ENCODE measurements at regions not wholly inside any gene's neighbourhood (a gene's known extent, or its start where the extent isn't known, plus 50 kb on each side); places are given as distances from the start of the nearest gene placed in this dataset.
"Not testable (repeated sequence)": the region's sequence is repeated elsewhere in the genome, so short reads cannot be mapped to it uniquely, and the experiment has no call there.

GRCh38 chr16:86231996-86232350 is 278.4 kb upstream of the FOXF1 start:
- Mint-ChIP-seq H3K27ac (no peak overlapping the region), H3K9me3 (peaks cover 13% of the 10 kb centered on the region), H3K4me1 (no peaks in the 10 kb centered on the region), H3K36me3 (ENCODE audit: low read depth) (no peaks in the 10 kb centered on the region), H3K27me3 (ENCODE audit: insufficient read depth) (peaks cover 16% of the 10 kb centered on the region), H3K4me3 (no peak overlapping the region)
- DNase-seq = no peak
- Histone ChIP-seq H3K27ac (ENCODE audit: low read depth, low read length) (no peak overlapping the region), H3K4me1 (ENCODE audit: control insufficient read depth, insufficient read depth, low read length) (no peaks in the 10 kb centered on the region), H3K9me3 (ENCODE audit: control insufficient read depth, low read length) (no peaks in the 10 kb centered on the region), H3K9ac (ENCODE audit: extremely low read depth, low read length, poor library complexity, severe bottlenecking) (no peak overlapping the region), H3K36me3 (ENCODE audit: control insufficient read depth, insufficient read depth, low read length) (no peaks in the 10 kb centered on the region), H3K27me3 (ENCODE audit: control insufficient read depth, insufficient read depth, low read length, poor library complexity, severe bottlenecking) (peaks cover 11% of the 10 kb centered on the region), H3K4me3 (ENCODE audit: low read length) (no peak overlapping the region)
- WGBS, 2 experiments (ENCODE audit: insufficient coverage in 1 of 2, insufficient read length in 1 of 2) = 95 to 98% methylated on average over 7 to 9 of the region's 9 CpGs
- TF ChIP-seq CTCF (conservative IDR thresholded peaks at IDR 0.05) = no peak

GRCh38 chr16:86232496-86232895 is 277.8 kb upstream of the FOXF1 start:
- Histone ChIP-seq H3K27me3 (ENCODE audit: control insufficient read depth, insufficient read depth, low read length, poor library complexity, severe bottlenecking) (peaks cover 9% of the 10 kb centered on the region), H3K9me3 (ENCODE audit: control insufficient read depth, low read length) (no peaks in the 10 kb centered on the region), H3K4me3 (ENCODE audit: low read length) (no peak overlapping the region), H3K36me3 (ENCODE audit: control insufficient read depth, insufficient read depth, low read length) (no peaks in the 10 kb centered on the region), H3K27ac (ENCODE audit: low read depth, low read length) (no peak overlapping the region), H3K4me1 (ENCODE audit: control insufficient read depth, insufficient read depth, low read length) (no peaks in the 10 kb centered on the region), H3K9ac (ENCODE audit: extremely low read depth, low read length, poor library complexity, severe bottlenecking) (no peak overlapping the region)
- peaks cover 11% of the 10 kb centered on the region for H3K27me3 Mint-ChIP-seq (ENCODE audit: insufficient read depth)
- H3K9me3 Mint-ChIP-seq = peaks cover 13% of the 10 kb centered on the region
- WGBS, 2 experiments (ENCODE audit: insufficient coverage in 1 of 2, insufficient read length in 1 of 2) = 89 to 100% methylated on average over 5 to 9 of the region's 9 CpGs
- no peak for TF ChIP-seq CTCF (conservative IDR thresholded peaks at IDR 0.05)
- H3K4me3 Mint-ChIP-seq = no peak overlapping the region
- H3K27ac Mint-ChIP-seq = no peak overlapping the region
- no peaks in the 10 kb centered on the region for H3K4me1 Mint-ChIP-seq
- no peaks in the 10 kb centered on the region for H3K36me3 Mint-ChIP-seq (ENCODE audit: low read depth)
- DNase-seq = no peak

- not testable (repeated sequence) for H3K4me3 Mint-ChIP-seq; H3K27ac Mint-ChIP-seq; H3K36me3 Mint-ChIP-seq (ENCODE audit: low read depth); H3K4me1 ChIP-seq (ENCODE audit: control insufficient read depth, insufficient read depth, low read length); H3K9me3 ChIP-seq (ENCODE audit: control insufficient read depth, low read length); H3K27ac ChIP-seq (ENCODE audit: low read depth, low read length); H3K9ac ChIP-seq (ENCODE audit: extremely low read depth, low read length, poor library complexity, severe bottlenecking); H3K27me3 ChIP-seq (ENCODE audit: control insufficient read depth, insufficient read depth, low read length, poor library complexity, severe bottlenecking); H3K27me3 Mint-ChIP-seq (ENCODE audit: insufficient read depth); H3K36me3 ChIP-seq (ENCODE audit: control insufficient read depth, insufficient read depth, low read length); DNase-seq; H3K4me1 Mint-ChIP-seq; H3K4me3 ChIP-seq (ENCODE audit: low read length)
- 67% methylated on average over 10 of the region's 15 CpGs; no CpG with 5 or more reads in 1 of the 2 experiments for WGBS, 2 experiments (ENCODE audit: insufficient coverage in 1 of 2, insufficient read length in 1 of 2)
- H3K9me3 Mint-ChIP-seq = peaks cover 13% of the 10 kb centered on the region
These were observed 276.8 kb upstream of the FOXF1 start for GRCh38 chr16:86233506-86233905.

GRCh38 chr16:86239381-86239780 is 270.9 kb upstream of the FOXF1 start:
- no peaks in the 10 kb centered on the region for H3K36me3 ChIP-seq (ENCODE audit: control insufficient read depth, insufficient read depth, low read length)
- H3K27ac Mint-ChIP-seq = no peak overlapping the region
- no peak for TF ChIP-seq CTCF (conservative IDR thresholded peaks at IDR 0.05)
- H3K9ac ChIP-seq (ENCODE audit: extremely low read depth, low read length, poor library complexity, severe bottlenecking) = no peak overlapping the region
- no peaks in the 10 kb centered on the region for H3K4me1 Mint-ChIP-seq
- no peaks in the 10 kb centered on the region for H3K4me1 ChIP-seq (ENCODE audit: control insufficient read depth, insufficient read depth, low read length)
- H3K36me3 Mint-ChIP-seq (ENCODE audit: low read depth) = no peaks in the 10 kb centered on the region
- no peaks in the 10 kb centered on the region for H3K9me3 Mint-ChIP-seq
- no peak overlapping the region for H3K4me3 Mint-ChIP-seq
- H3K9me3 ChIP-seq (ENCODE audit: control insufficient read depth, low read length) = no peaks in the 10 kb centered on the region
- H3K27me3 ChIP-seq (ENCODE audit: control insufficient read depth, insufficient read depth, low read length, poor library complexity, severe bottlenecking) = peaks cover 5% of the 10 kb centered on the region
- H3K4me3 ChIP-seq (ENCODE audit: low read length) = no peak overlapping the region
- H3K27me3 Mint-ChIP-seq (ENCODE audit: insufficient read depth) = peaks cover 10% of the 10 kb centered on the region
- 56 to 63% methylated on average over 6 to 9 of the region's 9 CpGs for WGBS, 2 experiments (ENCODE audit: insufficient coverage in 1 of 2, insufficient read length in 1 of 2)
- no peak for DNase-seq
- no peak overlapping the region for H3K27ac ChIP-seq (ENCODE audit: low read depth, low read length)

Measured in endodermal cell (in vitro differentiated cells).